ENCODE measurements at regions not wholly inside any gene's neighbourhood (a gene's known extent, or its start where the extent isn't known, plus 50 kb on each side); places are given as distances from the start of the nearest gene placed in this dataset.

DNA sequence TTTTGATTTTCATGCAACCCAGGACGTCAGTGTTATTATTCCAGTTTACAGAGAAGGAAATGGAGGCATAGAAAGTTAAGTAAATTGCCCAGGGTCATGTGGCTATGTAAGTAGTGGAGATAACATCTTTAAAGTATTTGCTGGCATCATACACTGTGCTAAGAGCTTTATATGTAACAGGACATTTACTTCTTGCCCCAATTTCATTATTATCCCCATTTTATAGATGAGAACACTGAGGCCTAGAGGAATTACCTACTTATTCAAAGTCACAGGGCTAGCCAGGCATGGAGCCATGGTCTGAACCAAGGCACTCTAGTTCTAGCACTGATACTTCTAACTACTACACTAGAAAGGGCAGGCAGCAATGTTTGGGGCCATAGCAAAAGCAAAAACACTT, 107.3 kb upstream of the ANKRD28 start:
- ATAC-seq, result no peak
- H3K9me3 Mint-ChIP-seq, result peaks cover 8% of the 10 kb centered on the region
- H3K27ac Mint-ChIP-seq, result no peak overlapping the region
- TF ChIP-seq JUNB (IDR thresholded peaks at IDR 0.05; ENCODE audit: unreplicated experiment) (no peak), EZH2 (IDR thresholded peaks at IDR 0.05; ENCODE audit: low read depth, unreplicated experiment) (no peak), ZNF331 (CRISPR knock-in tag; IDR thresholded peaks at IDR 0.05; ENCODE audit: low read depth) (no peak), CREB1 (CRISPR knock-in tag; IDR thresholded peaks at IDR 0.05; ENCODE audit: low read depth) (no peak), ZNF114 (CRISPR knock-in tag; IDR thresholded peaks at IDR 0.05) (no peak), EZH2phosphoT487 (IDR thresholded peaks at IDR 0.05; ENCODE audit: unreplicated experiment) (no peak), POLR2AphosphoS5 (IDR thresholded peaks at IDR 0.05; ENCODE audit: low read depth) (no peak), STAT1 (IDR thresholded peaks at IDR 0.05; ENCODE audit: unreplicated experiment) (no peak)
- TF ChIP-seq, protein P1, sequence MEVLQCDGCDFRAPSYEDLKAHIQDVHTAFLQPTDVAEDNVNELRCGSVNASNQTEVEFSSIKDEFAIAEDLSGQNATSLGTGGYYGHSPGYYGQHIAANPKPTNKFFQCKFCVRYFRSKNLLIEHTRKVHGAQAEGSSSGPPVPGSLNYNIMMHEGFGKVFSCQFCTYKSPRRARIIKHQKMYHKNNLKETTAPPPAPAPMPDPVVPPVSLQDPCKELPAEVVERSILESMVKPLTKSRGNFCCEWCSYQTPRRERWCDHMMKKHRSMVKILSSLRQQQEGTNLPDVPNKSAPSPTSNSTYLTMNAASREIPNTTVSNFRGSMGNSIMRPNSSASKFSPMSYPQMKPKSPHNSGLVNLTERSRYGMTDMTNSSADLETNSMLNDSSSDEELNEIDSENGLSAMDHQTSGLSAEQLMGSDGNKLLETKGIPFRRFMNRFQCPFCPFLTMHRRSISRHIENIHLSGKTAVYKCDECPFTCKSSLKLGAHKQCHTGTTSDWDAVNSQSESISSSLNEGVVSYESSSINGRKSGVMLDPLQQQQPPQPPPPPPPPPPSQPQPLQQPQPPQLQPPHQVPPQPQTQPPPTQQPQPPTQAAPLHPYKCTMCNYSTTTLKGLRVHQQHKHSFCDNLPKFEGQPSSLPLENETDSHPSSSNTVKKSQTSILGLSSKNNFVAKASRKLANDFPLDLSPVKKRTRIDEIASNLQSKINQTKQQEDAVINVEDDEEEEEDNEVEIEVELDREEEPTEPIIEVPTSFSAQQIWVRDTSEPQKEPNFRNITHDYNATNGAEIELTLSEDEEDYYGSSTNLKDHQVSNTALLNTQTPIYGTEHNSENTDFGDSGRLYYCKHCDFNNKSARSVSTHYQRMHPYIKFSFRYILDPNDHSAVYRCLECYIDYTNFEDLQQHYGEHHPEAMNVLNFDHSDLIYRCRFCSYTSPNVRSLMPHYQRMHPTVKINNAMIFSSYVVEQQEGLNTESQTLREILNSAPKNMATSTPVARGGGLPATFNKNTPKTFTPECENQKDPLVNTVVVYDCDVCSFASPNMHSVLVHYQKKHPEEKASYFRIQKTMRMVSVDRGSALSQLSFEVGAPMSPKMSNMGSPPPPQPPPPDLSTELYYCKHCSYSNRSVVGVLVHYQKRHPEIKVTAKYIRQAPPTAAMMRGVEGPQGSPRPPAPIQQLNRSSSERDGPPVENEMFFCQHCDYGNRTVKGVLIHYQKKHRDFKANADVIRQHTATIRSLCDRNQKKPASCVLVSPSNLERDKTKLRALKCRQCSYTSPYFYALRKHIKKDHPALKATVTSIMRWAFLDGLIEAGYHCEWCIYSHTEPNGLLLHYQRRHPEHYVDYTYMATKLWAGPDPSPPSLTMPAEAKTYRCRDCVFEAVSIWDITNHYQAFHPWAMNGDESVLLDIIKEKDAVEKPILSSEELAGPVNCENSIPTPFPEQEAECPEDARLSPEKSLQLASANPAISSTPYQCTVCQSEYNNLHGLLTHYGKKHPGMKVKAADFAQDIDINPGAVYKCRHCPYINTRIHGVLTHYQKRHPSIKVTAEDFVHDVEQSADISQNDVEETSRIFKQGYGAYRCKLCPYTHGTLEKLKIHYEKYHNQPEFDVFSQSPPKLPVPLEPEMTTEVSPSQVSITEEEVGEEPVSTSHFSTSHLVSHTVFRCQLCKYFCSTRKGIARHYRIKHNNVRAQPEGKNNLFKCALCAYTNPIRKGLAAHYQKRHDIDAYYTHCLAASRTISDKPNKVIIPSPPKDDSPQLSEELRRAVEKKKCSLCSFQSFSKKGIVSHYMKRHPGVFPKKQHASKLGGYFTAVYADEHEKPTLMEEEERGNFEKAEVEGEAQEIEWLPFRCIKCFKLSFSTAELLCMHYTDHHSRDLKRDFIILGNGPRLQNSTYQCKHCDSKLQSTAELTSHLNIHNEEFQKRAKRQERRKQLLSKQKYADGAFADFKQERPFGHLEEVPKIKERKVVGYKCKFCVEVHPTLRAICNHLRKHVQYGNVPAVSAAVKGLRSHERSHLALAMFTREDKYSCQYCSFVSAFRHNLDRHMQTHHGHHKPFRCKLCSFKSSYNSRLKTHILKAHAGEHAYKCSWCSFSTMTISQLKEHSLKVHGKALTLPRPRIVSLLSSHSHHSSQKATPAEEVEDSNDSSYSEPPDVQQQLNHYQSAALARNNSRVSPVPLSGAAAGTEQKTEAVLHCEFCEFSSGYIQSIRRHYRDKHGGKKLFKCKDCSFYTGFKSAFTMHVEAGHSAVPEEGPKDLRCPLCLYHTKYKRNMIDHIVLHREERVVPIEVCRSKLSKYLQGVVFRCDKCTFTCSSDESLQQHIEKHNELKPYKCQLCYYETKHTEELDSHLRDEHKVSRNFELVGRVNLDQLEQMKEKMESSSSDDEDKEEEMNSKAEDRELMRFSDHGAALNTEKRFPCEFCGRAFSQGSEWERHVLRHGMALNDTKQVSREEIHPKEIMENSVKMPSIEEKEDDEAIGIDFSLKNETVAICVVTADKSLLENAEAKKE (CRISPR knock-in tag; IDR thresholded peaks at IDR 0.05), result no peak
- TF ChIP-seq, protein P2, sequence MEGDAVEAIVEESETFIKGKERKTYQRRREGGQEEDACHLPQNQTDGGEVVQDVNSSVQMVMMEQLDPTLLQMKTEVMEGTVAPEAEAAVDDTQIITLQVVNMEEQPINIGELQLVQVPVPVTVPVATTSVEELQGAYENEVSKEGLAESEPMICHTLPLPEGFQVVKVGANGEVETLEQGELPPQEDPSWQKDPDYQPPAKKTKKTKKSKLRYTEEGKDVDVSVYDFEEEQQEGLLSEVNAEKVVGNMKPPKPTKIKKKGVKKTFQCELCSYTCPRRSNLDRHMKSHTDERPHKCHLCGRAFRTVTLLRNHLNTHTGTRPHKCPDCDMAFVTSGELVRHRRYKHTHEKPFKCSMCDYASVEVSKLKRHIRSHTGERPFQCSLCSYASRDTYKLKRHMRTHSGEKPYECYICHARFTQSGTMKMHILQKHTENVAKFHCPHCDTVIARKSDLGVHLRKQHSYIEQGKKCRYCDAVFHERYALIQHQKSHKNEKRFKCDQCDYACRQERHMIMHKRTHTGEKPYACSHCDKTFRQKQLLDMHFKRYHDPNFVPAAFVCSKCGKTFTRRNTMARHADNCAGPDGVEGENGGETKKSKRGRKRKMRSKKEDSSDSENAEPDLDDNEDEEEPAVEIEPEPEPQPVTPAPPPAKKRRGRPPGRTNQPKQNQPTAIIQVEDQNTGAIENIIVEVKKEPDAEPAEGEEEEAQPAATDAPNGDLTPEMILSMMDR (conservative IDR thresholded peaks at IDR 0.05; ENCODE audit: low read depth in 2 of 2), result no peak
- TF ChIP-seq, protein P3, sequence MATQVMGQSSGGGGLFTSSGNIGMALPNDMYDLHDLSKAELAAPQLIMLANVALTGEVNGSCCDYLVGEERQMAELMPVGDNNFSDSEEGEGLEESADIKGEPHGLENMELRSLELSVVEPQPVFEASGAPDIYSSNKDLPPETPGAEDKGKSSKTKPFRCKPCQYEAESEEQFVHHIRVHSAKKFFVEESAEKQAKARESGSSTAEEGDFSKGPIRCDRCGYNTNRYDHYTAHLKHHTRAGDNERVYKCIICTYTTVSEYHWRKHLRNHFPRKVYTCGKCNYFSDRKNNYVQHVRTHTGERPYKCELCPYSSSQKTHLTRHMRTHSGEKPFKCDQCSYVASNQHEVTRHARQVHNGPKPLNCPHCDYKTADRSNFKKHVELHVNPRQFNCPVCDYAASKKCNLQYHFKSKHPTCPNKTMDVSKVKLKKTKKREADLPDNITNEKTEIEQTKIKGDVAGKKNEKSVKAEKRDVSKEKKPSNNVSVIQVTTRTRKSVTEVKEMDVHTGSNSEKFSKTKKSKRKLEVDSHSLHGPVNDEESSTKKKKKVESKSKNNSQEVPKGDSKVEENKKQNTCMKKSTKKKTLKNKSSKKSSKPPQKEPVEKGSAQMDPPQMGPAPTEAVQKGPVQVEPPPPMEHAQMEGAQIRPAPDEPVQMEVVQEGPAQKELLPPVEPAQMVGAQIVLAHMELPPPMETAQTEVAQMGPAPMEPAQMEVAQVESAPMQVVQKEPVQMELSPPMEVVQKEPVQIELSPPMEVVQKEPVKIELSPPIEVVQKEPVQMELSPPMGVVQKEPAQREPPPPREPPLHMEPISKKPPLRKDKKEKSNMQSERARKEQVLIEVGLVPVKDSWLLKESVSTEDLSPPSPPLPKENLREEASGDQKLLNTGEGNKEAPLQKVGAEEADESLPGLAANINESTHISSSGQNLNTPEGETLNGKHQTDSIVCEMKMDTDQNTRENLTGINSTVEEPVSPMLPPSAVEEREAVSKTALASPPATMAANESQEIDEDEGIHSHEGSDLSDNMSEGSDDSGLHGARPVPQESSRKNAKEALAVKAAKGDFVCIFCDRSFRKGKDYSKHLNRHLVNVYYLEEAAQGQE (IDR thresholded peaks at IDR 0.05; ENCODE audit: unreplicated experiment), result no peak
- TF ChIP-seq, protein P4, sequence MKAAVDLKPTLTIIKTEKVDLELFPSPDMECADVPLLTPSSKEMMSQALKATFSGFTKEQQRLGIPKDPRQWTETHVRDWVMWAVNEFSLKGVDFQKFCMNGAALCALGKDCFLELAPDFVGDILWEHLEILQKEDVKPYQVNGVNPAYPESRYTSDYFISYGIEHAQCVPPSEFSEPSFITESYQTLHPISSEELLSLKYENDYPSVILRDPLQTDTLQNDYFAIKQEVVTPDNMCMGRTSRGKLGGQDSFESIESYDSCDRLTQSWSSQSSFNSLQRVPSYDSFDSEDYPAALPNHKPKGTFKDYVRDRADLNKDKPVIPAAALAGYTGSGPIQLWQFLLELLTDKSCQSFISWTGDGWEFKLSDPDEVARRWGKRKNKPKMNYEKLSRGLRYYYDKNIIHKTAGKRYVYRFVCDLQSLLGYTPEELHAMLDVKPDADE (IDR thresholded peaks at IDR 0.05), result no peak
- H3K27me3 Mint-ChIP-seq (ENCODE audit: insufficient read depth, low read depth, poor library complexity), result no peaks in the 10 kb centered on the region
- H3K36me3 Mint-ChIP-seq (ENCODE audit: low read depth), result no peaks in the 10 kb centered on the region
- H3F3A ChIP-seq (replicated peaks; ENCODE audit: low read depth), result no peaks in the 10 kb centered on the region
- no peak overlapping the region for H2AFZ ChIP-seq
- no peaks in the 10 kb centered on the region for H3K4me1 Mint-ChIP-seq
- H3K4me3 ChIP-seq, result no peak overlapping the region
- H3K4me3 Mint-ChIP-seq, result no peak overlapping the region
- no peaks in the 10 kb centered on the region for H3K27me3 ChIP-seq (ENCODE audit: insufficient read depth)
- no peaks in the 10 kb centered on the region for H4K20me1 ChIP-seq (replicated peaks; ENCODE audit: insufficient read depth)
- H3K4me1 ChIP-seq (ENCODE audit: insufficient read depth), result no peaks in the 10 kb centered on the region; the same call in 1 of the 2 replicates
- no peak for DNase-seq (ENCODE audit: low spot score)
- H3K79me2 ChIP-seq (replicated peaks; ENCODE audit: insufficient read depth), result no peaks in the 10 kb centered on the region
- no peak overlapping the region for H3K4me2 ChIP-seq
- H3K36me3 ChIP-seq (ENCODE audit: insufficient read depth), result no peaks in the 10 kb centered on the region
- H3K27ac ChIP-seq (ENCODE audit: low read depth), result no peak overlapping the region
- peaks cover 6% of the 10 kb centered on the region; the same call in 1 of the 2 replicates for H3K9me2 ChIP-seq (ENCODE audit: insufficient read depth)
